ENCODE measurements at regions not wholly inside any gene's neighbourhood (a gene's known extent, or its start where the extent isn't known, plus 50 kb on each side); places are given as distances from the start of the nearest gene placed in this dataset.
A peak's percentile ranks its signal among the peaks of the same experiment; 100 is the strongest.

GRCh38 chr15:66832664-66833063, 130.6 kb downstream of the SMAD6 start:
- no peak for DNase-seq

GRCh38 chr15:66833371-66833770, 131.3 kb downstream of the SMAD6 start:
- DNase-seq, result no peak

DNA sequence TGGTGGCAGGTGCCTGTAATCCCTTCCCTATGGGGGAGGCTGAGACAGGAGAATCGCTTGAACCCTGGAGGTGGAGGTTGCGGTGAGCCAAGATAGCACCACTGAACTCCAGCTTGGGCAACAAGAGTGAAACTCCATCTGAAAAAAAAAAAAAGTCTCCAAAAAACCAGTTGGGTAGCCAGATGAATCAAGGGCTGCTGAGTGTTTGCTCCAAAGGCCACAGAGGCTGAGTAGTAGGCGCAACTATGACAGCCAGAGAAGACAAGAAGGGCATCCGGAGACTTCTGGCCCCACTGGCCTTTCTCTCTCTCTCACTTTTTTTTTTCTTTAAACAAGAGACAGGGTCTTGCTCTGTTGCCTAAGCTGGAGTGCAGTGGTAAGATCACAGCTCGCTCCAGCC, 131.8 kb downstream of the SMAD6 start:
- DNase-seq, result no peak

- DNase-seq, result no peak
These were observed 133.1 kb downstream of the SMAD6 start for GRCh38 chr15:66834881-66835878.

DNA sequence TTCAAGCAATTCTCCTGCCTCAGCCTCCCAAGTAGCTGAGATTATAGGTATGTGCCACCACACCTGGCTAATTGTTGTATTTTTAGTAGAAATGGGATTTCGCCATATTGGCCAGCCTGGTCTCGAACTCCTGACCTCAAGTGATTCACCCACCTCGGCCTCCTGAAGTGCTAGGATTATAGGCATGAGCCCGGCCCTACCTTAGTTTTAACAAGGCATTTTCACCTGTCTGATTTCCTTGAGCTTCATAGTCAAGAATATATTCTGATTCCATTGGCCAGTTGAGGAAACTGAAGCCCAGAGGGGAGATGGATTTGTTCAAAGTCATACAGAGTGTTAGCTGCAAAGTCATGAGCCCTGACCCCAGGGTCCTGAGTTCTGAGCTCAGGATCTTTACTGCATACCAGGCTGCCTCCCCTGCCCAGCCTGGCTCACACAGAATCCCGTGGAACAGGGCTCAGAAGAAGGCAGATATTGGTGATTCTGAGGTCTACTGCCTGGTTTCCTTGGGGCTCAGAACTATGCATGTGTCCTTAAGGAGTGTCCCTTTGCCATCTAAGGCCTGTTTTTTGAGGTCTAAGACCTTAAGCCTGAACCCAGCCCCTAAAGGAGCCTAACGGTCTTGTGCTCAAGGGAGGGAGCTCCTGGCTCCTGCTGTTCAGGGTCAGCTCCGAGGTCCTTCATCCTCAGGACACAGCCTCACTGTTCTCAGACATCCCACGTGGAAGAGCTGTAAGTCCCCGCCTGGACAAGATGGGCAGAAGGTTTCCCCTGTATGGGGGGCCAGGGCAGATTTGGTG, 134.4 kb downstream of the SMAD6 start:
- no peak for DNase-seq

GRCh38 chr15:66838202-66838601, 136.2 kb downstream of the SMAD6 start:
- no peak for DNase-seq

DNA sequence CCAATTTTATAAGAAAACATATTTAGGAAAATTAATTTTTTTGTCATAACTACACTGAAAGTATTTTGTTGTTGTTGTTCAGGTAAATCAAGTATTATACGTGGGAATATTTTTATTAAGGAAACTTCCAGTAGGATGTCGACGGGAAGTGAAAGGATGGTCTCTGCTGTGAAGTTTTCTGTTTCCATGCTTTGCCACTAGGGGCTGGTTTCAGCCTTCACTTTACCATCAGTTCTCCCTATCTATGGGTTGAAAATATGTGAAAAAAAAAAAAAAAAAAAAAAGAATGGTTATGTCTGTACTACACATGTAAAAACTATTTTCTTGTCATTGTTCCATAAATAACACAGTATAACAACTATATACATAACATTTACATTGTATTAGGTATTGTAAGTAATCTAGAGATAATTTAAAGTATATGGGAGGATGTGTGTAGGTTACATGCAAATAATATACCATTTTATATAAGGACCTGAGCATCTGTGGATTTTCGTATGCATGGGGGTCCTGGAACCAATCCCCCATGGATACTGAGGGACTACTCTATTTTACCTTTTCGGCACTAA, 136.7 kb downstream of the SMAD6 start:
- DNase-seq, result no peak

- DNase-seq, result no peak
These were observed 137.6 kb downstream of the SMAD6 start for GRCh38 chr15:66839506-66840112.

DNA sequence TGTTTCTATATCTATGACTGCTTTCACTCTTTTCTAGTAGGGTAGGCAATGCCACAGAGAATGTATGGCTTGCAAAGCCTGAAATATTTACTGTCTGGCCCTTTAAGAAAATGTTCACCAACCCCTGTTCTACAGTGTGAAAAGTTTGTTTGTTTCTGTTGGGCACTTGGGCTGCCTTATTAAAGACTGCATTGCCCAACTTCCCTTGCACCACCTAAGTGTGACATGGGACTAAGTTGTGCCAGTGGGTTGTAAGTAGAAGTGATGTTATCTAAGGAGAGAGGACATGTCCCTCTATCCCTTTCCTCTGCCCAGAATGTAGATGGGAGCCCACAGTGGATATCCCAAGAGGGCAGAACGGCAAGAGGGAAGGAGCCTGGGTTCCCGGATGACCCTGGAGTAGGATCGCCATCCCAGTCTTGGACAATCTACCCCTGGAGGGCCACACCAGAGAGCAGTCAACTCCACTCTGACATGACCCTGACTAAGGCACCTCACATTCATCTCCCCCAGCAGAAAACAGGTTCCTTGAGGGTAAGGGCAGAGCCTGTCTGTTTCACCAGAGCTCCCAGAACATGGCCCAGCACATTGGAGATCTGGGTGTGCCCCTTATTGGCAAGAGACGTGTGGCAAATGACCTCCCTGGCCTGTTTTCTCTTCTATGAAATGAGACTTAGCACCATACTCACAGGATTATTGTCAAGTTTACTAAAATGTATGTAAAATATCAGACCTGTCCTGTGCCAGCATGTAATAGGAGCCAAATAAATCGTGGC, 138.8 kb downstream of the SMAD6 start:
- no peak for DNase-seq

DNA sequence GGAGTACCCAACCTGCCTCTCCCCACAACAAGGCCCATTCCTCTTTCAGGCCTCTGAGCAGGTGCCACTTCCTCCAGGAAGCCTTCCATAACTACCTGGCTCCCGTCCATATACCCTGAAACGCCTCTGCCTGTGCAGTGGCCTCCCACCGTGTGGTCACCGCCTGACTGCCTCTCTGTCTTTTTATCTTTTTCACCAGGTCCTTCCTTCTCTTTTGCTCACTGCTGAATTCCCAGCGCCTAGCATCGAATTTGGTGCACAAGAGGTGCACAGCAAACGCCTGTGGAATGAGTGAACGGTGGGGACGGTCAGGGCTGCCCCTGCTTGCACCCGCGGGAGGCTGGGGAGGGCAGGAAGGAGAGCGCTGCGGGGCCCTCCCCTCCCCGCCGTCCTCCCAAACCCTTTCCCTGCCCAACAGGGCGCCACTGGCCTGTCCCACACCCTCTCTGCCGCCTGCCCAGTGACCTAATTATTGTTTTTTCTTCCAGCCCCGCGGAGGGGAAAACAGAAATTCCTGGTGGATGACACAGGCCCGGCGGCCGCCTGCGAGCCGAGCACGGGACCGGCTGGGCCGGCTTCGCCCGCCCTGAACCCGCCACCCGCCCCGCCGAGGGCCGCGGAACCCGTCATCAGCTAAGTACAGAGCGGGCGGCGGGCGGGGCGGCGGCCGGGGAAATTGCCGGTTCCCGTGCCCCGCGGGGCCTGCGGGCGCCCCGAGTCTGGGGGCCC, 140.1 kb downstream of the SMAD6 start:
- no peak for DNase-seq

DNA sequence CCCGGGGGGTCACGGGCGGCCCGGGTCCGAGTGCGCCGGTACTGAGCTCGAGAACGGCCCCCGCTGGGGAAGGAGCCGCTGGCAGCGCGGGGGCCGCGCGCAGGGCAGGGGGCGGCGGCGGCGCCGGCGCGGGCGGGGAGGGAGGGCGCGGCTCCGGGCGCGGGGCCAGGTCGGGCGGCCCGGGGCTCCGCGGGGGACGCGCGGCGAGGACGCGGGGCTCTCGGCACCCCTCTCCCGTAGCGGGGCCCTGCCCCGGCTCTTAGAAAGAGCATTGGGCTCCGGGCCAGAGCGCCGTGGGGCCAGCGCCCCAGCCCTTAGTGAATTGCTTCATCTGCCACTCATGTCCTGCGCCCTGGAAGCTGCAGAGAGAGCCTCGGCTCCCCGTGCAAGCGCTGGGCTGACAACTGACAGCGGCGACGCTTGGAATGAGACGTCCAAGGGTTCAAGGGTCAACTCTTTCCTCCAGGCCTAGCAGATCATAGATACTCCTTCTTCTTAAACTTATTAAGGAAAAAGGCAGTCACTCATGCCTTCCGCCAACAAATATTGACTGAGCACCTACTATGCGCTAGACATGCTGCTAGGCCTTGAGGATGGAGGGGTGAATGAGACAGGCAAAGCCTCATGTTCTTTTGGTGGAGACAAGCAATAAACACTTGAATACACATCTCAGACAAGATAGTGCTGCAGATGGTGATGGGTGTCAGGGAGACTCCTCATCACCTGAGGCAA, 140.8 kb downstream of the SMAD6 start:
- DNase-seq, result no peak

DNA sequence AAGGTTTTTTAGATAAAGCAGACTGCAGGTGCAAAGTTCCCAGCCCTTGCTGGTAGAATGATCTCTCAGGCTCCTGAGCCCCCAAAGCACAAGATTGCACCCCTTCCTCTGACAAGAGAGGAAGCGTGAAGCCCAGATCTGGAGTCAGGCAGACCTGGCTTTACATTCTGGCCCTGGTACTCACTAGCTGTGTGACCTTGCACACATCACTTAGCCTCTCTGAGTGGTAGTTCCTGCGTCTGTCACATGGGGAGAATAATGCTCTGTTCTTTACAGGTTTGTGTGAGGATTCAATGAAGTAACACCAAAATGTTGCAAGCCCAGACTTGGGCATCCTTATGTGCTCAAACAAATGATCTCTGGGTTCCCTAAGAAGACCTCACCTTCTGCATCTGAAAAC, 141.5 kb downstream of the SMAD6 start:
- no peak for DNase-seq

DNA sequence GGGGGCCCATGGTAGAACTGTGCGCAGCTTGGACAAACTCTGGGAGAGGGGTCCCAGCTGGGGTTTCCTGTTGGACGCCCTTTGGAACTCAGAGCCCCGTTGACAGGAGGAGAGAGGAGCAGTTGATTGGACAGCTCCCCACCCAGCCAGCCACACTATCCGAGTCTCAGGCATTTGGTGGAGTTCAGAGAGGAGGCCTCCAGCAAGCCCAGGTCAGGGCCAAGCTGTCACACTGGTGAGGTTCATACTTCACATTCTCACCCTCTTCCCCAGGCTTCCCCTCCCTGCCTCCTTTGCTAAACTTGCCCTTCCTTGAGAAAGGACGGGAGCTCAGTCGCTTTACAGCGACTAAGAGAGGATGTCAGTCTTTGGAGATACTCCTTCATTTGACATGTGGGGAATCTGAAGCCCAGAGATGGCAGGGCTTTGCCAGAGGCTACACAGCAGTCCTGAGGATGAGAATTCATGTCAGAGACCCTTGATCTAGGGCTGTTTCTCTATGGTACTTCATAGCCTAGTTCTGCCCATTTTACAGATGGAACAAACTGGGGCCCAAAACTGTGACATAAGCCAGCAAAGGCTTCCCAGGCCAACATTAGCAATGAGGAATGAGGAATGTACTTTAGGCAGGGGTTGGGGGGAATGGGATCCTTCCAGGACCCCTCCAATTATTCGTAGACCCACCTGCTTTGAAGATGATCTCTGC, 142.2 kb downstream of the SMAD6 start:
- no peak for DNase-seq

GRCh38 chr15:66844747-66845145, 142.7 kb downstream of the SMAD6 start:
- DNase-seq, result no peak

- DNase-seq, result no peak
These were observed 143.3 kb downstream of the SMAD6 start for GRCh38 chr15:66845266-66845785.

- DNase-seq, result no peak
These were observed 144.0 kb downstream of the SMAD6 start for GRCh38 chr15:66846031-66846430.

- no peak for DNase-seq
These were observed 144.8 kb downstream of the SMAD6 start for GRCh38 chr15:66846811-66847210.

- DNase-seq, result peak; percentile 47
These were observed 145.5 kb downstream of the SMAD6 start for GRCh38 chr15:66847565-66847991.

DNA sequence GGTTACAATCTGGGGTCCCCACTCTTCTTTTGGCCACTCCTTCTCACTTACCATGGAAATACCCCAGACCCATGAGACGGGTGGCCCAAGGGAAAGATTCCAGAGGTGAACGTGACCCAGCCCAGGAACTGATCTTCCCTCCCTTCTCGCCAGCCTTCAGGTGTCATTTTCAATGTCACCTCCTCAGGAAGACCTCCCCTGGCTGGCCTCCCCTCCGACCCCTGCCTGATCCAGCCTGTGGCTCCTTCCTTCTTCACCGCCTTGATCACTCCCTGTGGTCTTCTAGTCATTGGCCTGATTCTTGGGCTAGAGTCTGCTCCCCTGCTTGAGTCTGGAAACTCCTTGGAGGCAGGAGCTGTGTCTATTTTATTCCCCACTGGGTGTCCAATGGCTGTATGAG, 146.1 kb downstream of the SMAD6 start:
- DNase-seq, result peak; percentile 45

Data from activated CD8-positive, alpha-beta memory T cell treated with anti-CD3 and anti-CD28 coated beads for 24 hours (primary cell).